ENCODE measurements at regions not wholly inside any gene's neighbourhood (a gene's known extent, or its start where the extent isn't known, plus 50 kb on each side); places are given as distances from the start of the nearest gene placed in this dataset.

GRCh38 chr3:157930000-157930780 is 176.0 kb downstream of the SHOX2 start:
- Histone ChIP-seq H3K9me3 (no peaks in the 10 kb centered on the region), H3K4me1 (no peaks in the 10 kb centered on the region), H3K27ac (no peak overlapping the region), H3K27me3 (no peaks in the 10 kb centered on the region), H3K36me3 (no peaks in the 10 kb centered on the region), H3K4me3 (no peak overlapping the region)
- DNase-seq (no peak), ATAC-seq (no peak)
- intact Hi-C loops (cut with DNase I): no loop called here
- WGBS, 2 donors: 52 to 66% methylated on average over 4 of the region's 4 CpGs
- TF ChIP-seq, protein P1, sequence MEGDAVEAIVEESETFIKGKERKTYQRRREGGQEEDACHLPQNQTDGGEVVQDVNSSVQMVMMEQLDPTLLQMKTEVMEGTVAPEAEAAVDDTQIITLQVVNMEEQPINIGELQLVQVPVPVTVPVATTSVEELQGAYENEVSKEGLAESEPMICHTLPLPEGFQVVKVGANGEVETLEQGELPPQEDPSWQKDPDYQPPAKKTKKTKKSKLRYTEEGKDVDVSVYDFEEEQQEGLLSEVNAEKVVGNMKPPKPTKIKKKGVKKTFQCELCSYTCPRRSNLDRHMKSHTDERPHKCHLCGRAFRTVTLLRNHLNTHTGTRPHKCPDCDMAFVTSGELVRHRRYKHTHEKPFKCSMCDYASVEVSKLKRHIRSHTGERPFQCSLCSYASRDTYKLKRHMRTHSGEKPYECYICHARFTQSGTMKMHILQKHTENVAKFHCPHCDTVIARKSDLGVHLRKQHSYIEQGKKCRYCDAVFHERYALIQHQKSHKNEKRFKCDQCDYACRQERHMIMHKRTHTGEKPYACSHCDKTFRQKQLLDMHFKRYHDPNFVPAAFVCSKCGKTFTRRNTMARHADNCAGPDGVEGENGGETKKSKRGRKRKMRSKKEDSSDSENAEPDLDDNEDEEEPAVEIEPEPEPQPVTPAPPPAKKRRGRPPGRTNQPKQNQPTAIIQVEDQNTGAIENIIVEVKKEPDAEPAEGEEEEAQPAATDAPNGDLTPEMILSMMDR (IDR thresholded peaks at IDR 0.05): no peak

DNA sequence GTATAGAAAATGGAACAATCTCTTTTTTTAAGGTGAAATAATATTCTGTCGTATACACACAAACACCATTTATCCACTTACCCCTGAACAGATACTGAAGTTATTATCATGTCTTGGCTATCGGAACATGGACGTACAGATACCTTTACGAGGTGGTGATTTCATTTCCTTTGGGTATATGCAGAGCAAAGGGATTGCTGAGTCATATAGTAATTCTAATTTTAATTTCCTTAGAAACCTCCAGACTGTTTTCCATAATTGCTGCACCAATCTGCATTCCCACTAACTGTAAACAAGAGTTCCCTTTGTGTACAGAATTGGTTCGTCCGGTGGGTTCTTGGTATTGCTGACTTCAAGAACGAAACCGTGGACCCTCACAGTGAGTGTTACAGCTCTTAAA is 179.4 kb downstream of the SHOX2 start:
- TF ChIP-seq, protein P1 (IDR thresholded peaks at IDR 0.05): no peak
- no peaks in the 10 kb centered on the region for H3K9me3 ChIP-seq
- H3K27me3 ChIP-seq: no peaks in the 10 kb centered on the region
- DNase-seq: no peak
- no peaks in the 10 kb centered on the region for H3K4me1 ChIP-seq
- H3K27ac ChIP-seq: no peak overlapping the region
- H3K4me3 ChIP-seq: no peak overlapping the region
- 82 to 88% methylated on average over 8 of the region's 8 CpGs for WGBS, 2 donors
- no peaks in the 10 kb centered on the region for H3K36me3 ChIP-seq
- ATAC-seq: no peak
- intact Hi-C loops (cut with DNase I): no loop called here

GRCh38 chr3:157922614-157923013 is 183.6 kb downstream of the SHOX2 start:
- intact Hi-C loops (cut with DNase I): no loop called here
- Histone ChIP-seq H3K9me3 (no peaks in the 10 kb centered on the region), H3K27ac (no peak overlapping the region), H3K4me3 (no peak overlapping the region), H3K27me3 (peaks cover 0 to 3% (median 0%) of the 10 kb centered on the region in 7 donors), H3K36me3 (no peaks in the 10 kb centered on the region), H3K4me1 (no peaks in the 10 kb centered on the region)
- TF ChIP-seq, protein P1 (IDR thresholded peaks at IDR 0.05): no peak
- ATAC-seq (no peak), DNase-seq (no peak)
- 76 to 96% methylated on average over 1 of the region's 1 CpG for WGBS, 2 donors

GRCh38 chr3:157921811-157922210 is 184.4 kb downstream of the SHOX2 start:
- intact Hi-C loops (cut with DNase I): no loop called here
- 59 to 62% methylated on average over 3 of the region's 3 CpGs for WGBS, 2 donors
- TF ChIP-seq, protein P1 (IDR thresholded peaks at IDR 0.05): no peak
- H3K9me3 ChIP-seq: no peaks in the 10 kb centered on the region
- no peaks in the 10 kb centered on the region for H3K36me3 ChIP-seq
- ATAC-seq: no peak
- H3K27me3 ChIP-seq: peaks cover 0 to 3% (median 0%) of the 10 kb centered on the region in 7 donors
- H3K4me1 ChIP-seq: no peaks in the 10 kb centered on the region
- H3K4me3 ChIP-seq: no peak overlapping the region
- no peak overlapping the region for H3K27ac ChIP-seq
- DNase-seq: no peak

All from heart right ventricle (tissue), 16 donors.